Skeletal muscle satellite cell (primary cell): ENCODE measurements at regions not wholly inside any gene's neighbourhood (a gene's known extent, or its start where the extent isn't known, plus 50 kb on each side); places are given as distances from the start of the nearest gene placed in this dataset.

Experiments
- H3K27me3 ChIP-seq: 2 replicates; pipeline ENCODE4 v1.7.0; 2013; ENCODE audit warnings: low read length; ENCODE audit not compliant: control insufficient read depth, insufficient read depth
- H3K36me3 ChIP-seq: 2 replicates; pipeline ENCODE4 v1.7.0; 2013; ENCODE audit warnings: mild to moderate bottlenecking, control low read depth, low read length; ENCODE audit not compliant: insufficient read depth
- H3K4me1 ChIP-seq: 2 replicates; pipeline ENCODE4 v1.7.0; 2013; ENCODE audit warnings: low read length; ENCODE audit not compliant: control insufficient read depth, insufficient read depth
- H3K4me2 ChIP-seq: 2 replicates; pipeline ENCODE4 v1.7.0; 2013; ENCODE audit warnings: mild to moderate bottlenecking, low read length
- H3K4me3 ChIP-seq: 2 replicates; pipeline ENCODE4 v1.7.0; 2013; ENCODE audit warnings: low read length
- H3K9ac ChIP-seq: 2 replicates; pipeline ENCODE4 v1.7.0; 2013; ENCODE audit warnings: mild to moderate bottlenecking, low read depth, low read length, moderate library complexity
- H3K9me3 ChIP-seq: replicated peaks from 2 replicates; pipeline ENCODE4 v1.7.0; 2013; ENCODE audit warnings: mild to moderate bottlenecking, control low read depth, low read length

DNA sequence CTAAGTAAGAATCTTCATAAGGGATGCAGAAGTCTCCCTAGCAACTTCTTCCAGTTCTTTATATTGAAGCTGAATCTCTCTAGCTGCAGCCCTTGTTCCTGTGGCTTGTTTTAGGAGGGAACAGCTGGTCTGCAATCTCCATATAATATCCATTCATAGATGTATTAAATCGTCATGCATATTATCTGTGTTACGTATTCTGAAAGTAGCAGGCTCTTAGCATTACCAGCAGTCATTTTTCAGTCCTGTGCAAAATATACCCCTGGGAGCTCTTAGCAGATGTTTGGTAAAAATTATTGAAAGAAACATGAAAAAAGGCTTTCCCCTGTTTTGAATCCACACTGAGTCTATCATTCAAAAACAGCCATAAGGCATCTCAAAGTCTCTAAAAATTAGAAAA, 385.3 kb downstream of the IRS1 start:
- H3K9me3 ChIP-seq: no peaks in the 10 kb centered on the region
- H3K36me3 ChIP-seq: no peaks in the 10 kb centered on the region
- H3K27me3 ChIP-seq: no peaks in the 10 kb centered on the region
- no peak overlapping the region for H3K4me2 ChIP-seq
- H3K4me1 ChIP-seq: peaks cover 20% of the 10 kb centered on the region
- no peak overlapping the region for H3K4me3 ChIP-seq
- peak overlapping the region; percentile 42 for H3K9ac ChIP-seq

DNA sequence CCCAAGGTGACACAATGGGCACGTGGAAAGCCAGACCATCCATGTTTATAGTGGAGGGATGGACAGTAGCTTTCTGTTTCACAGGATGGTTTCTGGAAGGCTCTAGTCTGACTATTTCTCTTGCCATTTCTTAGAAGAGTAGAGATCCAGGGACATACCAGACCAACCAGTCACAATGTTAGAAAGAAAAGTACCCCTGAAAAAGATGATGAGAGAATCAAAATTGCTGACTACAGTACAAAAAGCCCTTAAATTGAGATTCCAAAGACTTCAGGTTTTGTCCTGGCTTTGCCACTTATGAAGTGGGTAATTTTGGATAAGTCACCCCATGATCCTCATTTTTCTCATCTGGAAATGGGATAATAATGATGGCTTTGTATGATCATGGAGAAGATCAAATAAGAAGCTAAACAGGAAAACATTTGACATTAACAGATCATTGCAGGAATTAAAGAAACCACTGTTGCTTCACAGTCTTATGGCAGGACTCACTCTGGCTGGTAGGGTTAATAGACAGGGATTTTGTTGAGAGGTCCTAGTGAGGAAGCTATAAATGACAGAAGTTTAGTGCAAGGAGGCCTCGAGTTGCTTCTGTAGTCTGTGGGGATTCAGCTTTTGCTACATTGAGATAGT, 386.0 kb downstream of the IRS1 start:
- peaks cover 20% of the 10 kb centered on the region for H3K4me1 ChIP-seq
- no peaks in the 10 kb centered on the region for H3K36me3 ChIP-seq
- H3K4me3 ChIP-seq: no peak overlapping the region
- no peaks in the 10 kb centered on the region for H3K27me3 ChIP-seq
- peak overlapping the region; percentile 42 for H3K9ac ChIP-seq
- no peak overlapping the region for H3K4me2 ChIP-seq
- no peaks in the 10 kb centered on the region for H3K9me3 ChIP-seq

GRCh38 chr2:226411727-226412360, 387.8 kb downstream of the IRS1 start:
- no peak overlapping the region for H3K4me2 ChIP-seq
- H3K4me1 ChIP-seq: peaks cover 20% of the 10 kb centered on the region
- no peak overlapping the region for H3K9ac ChIP-seq
- no peaks in the 10 kb centered on the region for H3K9me3 ChIP-seq
- H3K4me3 ChIP-seq: no peak overlapping the region
- H3K27me3 ChIP-seq: no peaks in the 10 kb centered on the region
- H3K36me3 ChIP-seq: no peaks in the 10 kb centered on the region

- H3K36me3 ChIP-seq: no peaks in the 10 kb centered on the region
Measured at GRCh38 chr2:226411205-226411604, 388.4 kb downstream of the IRS1 start.

GRCh38 chr2:226410247-226410835, 389.3 kb downstream of the IRS1 start:
- peaks cover 21% of the 10 kb centered on the region for H3K4me1 ChIP-seq
- no peak overlapping the region for H3K9ac ChIP-seq
- no peak overlapping the region for H3K4me2 ChIP-seq
- H3K9me3 ChIP-seq: no peaks in the 10 kb centered on the region
- no peak overlapping the region for H3K4me3 ChIP-seq
- H3K36me3 ChIP-seq: no peaks in the 10 kb centered on the region
- no peaks in the 10 kb centered on the region for H3K27me3 ChIP-seq

More at GRCh38 chr2:226411205-226411604, 388.4 kb downstream of the IRS1 start:
- no peak overlapping the region for H3K9ac ChIP-seq
- peaks cover 20% of the 10 kb centered on the region for H3K4me1 ChIP-seq
- H3K27me3 ChIP-seq: no peaks in the 10 kb centered on the region
- no peak overlapping the region for H3K4me3 ChIP-seq
- H3K9me3 ChIP-seq: no peaks in the 10 kb centered on the region
- H3K4me2 ChIP-seq: no peak overlapping the region

GRCh38 chr2:226409134-226409533, 390.5 kb downstream of the IRS1 start:
- H3K4me1 ChIP-seq: peaks cover 24% of the 10 kb centered on the region
- H3K36me3 ChIP-seq: no peaks in the 10 kb centered on the region
- no peak overlapping the region for H3K4me2 ChIP-seq
- H3K9ac ChIP-seq: no peak overlapping the region
- H3K4me3 ChIP-seq: no peak overlapping the region
- H3K9me3 ChIP-seq: no peaks in the 10 kb centered on the region
- no peaks in the 10 kb centered on the region for H3K27me3 ChIP-seq

GRCh38 chr2:226408141-226408540, 391.5 kb downstream of the IRS1 start:
- no peak overlapping the region for H3K4me2 ChIP-seq
- H3K36me3 ChIP-seq: no peaks in the 10 kb centered on the region
- H3K4me3 ChIP-seq: no peak overlapping the region
- H3K27me3 ChIP-seq: no peaks in the 10 kb centered on the region
- H3K9me3 ChIP-seq: no peaks in the 10 kb centered on the region
- no peak overlapping the region for H3K9ac ChIP-seq
- H3K4me1 ChIP-seq: peaks cover 14% of the 10 kb centered on the region

GRCh38 chr2:226407135-226407534, 392.5 kb downstream of the IRS1 start:
- H3K36me3 ChIP-seq: no peaks in the 10 kb centered on the region
- no peaks in the 10 kb centered on the region for H3K9me3 ChIP-seq
- no peak overlapping the region for H3K4me3 ChIP-seq
- no peak overlapping the region for H3K9ac ChIP-seq
- peaks cover 12% of the 10 kb centered on the region for H3K4me1 ChIP-seq
- no peak overlapping the region for H3K4me2 ChIP-seq
- no peaks in the 10 kb centered on the region for H3K27me3 ChIP-seq

GRCh38 chr2:226405465-226405864, 394.2 kb downstream of the IRS1 start:
- Histone ChIP-seq H3K27me3 (no peaks in the 10 kb centered on the region), H3K4me1 (peaks cover 5% of the 10 kb centered on the region), H3K4me2 (no peak overlapping the region), H3K36me3 (no peaks in the 10 kb centered on the region), H3K4me3 (no peak overlapping the region), H3K9me3 (no peaks in the 10 kb centered on the region), H3K9ac (no peak overlapping the region)

DNA sequence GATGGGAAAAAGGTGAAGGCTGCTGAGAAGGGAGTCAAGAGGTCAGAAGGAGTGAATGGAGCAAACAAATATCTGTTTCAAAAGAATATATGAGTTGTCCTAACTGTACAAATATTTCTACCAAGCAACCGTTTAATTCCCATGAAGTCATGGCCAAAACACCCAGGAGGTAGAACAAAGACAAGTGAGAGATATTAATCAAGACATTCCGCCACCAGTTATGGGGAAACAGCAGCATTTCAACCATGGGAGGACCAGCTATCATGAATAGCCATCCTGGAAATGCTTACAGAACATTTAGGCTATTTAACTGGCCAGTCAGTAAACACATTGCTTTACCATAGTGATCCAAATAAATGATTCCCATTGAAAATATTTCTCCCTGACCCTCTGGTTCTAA, 396.3 kb downstream of the IRS1 start:
- H3K36me3 ChIP-seq: no peaks in the 10 kb centered on the region
- no peak overlapping the region for H3K9ac ChIP-seq
- H3K27me3 ChIP-seq: no peaks in the 10 kb centered on the region
- no peak overlapping the region for H3K4me2 ChIP-seq
- peaks cover 5% of the 10 kb centered on the region for H3K4me1 ChIP-seq
- H3K4me3 ChIP-seq: no peak overlapping the region
- H3K9me3 ChIP-seq: no peaks in the 10 kb centered on the region

- Histone ChIP-seq H3K27me3 (no peaks in the 10 kb centered on the region), H3K9ac (no peak overlapping the region), H3K4me2 (no peak overlapping the region), H3K36me3 (no peaks in the 10 kb centered on the region), H3K9me3 (no peaks in the 10 kb centered on the region), H3K4me1 (no peaks in the 10 kb centered on the region), H3K4me3 (no peak overlapping the region)
Measured at GRCh38 chr2:226399006-226399405, 400.6 kb downstream of the IRS1 start.

- Histone ChIP-seq H3K9ac (no peak overlapping the region), H3K36me3 (no peaks in the 10 kb centered on the region), H3K4me2 (no peak overlapping the region), H3K4me3 (no peak overlapping the region), H3K27me3 (no peaks in the 10 kb centered on the region), H3K9me3 (no peaks in the 10 kb centered on the region), H3K4me1 (no peaks in the 10 kb centered on the region)
Measured at GRCh38 chr2:226398580-226398979, 401.0 kb downstream of the IRS1 start.
